OCI-M2 (cell line): ENCODE measurements at regions not wholly inside any gene's neighbourhood (a gene's known extent, or its start where the extent isn't known, plus 50 kb on each side); places are given as distances from the start of the nearest gene placed in this dataset.
A peak's percentile ranks its signal among the peaks of the same experiment; 100 is the strongest.

ENCODE experiments used
- DNase-seq: peaks from one replicate; lab custom pipeline; 2025; ENCODE audit not compliant: unreplicated experiment; lab: John Stamatoyannopoulos, UW

DNA sequence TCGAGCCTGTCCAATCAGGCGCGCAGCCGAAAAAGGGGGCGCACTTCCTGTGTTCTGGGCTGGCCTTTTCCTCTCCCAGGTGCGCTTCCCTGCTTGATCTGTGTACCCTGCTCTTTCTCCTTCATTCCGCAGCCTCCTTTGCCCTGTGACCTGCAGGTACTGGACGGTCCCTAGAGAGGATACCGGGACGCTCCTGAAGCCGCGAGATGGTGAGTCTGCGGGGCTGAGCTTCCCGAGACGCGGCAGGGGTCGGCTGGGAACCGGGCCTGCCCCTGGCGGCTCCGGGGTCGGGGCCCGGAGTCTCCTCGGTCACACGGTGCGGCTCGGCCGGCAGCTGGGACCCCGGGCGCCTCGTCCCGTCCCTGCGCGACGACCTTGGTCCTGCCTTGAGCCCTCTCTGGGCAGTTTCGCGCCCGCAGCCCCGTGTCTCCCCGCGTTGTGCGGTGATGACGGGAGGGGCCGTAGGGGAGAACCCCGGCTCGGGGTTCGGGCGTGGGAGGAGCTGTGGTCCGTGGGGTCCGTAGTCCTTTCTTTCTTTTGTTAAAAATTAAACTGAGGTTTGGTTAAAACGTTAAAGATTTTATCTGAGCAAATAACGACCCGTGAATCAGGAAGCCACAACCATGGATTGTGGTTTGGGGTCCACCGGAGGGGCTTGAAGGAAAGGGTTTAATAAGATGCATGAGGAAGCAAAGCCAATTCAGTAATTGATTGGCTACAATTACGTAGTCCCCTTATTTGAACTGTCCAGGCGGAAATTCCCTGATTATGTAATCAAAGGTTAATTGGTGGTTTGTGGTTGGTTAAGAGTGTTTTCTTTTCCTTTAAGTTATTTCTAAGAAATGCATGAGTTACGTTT lies 172.8 kb upstream of the ZNF267 start:
- no peak for DNase-seq

DNA sequence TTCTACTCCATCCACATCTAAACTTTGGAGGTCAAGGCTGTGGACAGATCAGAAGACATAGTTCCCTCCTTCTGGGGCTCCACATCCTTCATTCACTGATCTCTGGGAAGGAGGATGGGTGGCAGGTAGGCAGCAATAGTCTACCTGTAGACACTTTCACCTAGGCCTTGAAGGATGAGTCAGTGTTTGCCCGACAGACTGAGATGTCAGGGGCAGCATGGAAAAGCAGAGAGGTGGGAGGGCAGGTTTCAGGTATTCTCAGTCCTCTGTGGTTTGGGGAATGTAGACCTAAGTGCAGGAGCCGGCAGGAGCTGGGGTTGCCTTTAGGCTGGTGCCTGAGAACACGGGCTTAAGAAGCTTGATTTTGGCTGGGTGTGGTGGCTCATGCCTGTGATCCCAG lies 171.9 kb upstream of the ZNF267 start:
- DNase-seq = no peak

DNA sequence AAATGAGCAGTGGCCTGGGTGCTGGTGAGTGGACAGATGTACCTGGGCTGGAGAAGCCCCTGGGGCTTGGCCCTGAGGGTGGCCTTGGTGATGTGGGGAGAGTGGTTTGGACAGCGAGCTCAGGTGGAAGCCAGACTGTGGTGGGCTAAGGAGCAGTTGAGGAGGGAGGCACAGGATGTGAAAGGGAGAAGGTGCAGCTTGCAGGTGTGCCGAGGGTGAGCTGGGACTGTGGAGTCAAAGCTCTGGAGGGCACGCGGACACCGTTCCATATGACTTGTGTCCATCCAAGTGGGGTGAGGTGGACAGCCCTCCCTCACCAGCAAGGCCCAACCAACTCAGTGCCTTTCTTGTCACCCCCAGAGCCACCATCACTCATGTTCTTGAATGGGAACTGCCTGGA lies 170.8 kb upstream of the ZNF267 start:
- DNase-seq = no peak

DNA sequence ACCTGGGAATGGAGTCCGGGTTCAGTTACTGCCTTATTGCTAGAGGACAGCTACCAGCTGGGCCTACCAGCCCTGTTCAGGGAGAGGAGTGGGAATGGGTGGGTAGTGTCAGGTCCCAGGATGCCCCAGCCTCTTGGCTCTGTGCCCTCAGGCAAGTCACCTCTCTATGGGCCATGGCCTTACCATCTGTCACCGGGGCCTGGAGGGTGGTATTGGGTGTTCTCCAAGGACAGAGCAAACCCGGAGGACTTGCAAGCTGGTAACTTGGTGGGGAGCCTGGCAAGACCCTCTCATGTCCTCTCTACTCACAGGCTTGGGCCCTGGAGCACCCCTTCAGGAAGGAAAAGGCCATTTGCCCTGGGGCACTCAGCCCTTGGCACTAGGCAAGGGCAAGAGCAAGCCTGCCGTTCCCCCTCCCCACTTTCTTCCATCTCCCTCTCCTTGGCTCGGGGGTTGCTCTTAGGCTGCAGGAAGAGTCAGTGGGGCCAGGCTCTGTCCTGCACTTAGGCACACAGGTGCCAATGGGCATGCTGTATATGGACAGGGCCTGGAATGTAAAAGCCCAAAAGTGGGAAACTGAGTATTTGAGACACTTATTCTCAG lies 170.0 kb upstream of the ZNF267 start:
- DNase-seq = no peak

DNA sequence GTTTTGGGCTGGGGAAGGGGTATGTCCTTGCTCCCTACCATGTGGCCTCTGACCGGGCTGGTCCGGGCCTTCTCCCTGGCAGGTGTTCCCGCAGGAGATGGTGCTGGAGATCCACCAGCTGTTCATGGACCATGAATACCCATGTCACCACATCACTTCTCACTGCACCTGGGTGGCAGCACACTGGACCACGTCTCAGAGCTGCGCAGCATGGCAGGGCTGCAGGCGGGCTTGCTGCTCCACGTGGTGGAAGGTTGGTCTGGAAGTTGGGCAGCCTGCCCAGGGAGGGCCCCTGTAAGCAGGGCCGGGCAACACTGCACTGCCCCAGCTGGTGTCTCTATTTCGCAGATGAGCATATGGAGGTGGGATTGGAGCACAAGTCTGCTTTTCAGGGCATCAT lies 169.5 kb upstream of the ZNF267 start:
- no peak for DNase-seq

DNA sequence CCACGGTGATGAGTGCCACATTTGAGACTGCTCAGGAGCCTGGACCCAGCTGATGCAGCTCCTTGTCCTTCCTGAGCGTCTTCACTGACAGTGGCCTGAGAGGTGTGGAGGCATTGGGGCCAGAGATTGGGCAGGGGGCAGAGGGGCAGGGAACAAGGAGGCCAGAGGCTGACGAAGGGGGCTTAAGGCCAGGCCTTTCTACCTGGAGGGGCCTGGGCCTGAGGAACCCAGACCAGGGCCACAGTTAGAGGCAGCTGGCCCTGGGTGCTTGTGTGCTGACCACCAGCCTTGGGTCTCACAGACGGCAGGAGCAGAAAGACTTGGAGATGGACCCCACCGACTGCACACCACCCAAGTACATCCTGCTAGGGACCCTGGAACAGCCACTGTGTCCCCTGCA lies 168.2 kb upstream of the ZNF267 start:
- DNase-seq = no peak

DNA sequence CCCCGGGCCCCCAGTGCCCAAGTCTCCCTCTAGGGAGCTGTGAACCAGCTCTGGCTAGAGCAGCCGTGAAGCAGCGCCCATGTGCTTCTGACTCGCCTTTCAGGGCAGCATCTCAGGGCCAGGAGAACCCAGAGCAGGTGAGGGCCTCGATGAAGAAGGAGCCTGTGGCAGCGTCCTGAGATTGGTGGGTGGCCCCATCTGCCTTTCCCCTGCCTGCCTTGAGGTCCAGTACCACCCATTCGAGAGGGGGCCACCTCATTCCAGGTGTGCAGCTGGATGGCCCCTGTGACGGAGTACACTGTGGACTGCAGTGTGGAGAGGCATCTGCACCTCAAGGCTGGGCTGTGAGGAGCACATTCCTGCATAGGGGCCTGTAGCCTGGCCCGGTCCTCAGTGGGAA lies 167.3 kb upstream of the ZNF267 start:
- no peak for DNase-seq

DNA sequence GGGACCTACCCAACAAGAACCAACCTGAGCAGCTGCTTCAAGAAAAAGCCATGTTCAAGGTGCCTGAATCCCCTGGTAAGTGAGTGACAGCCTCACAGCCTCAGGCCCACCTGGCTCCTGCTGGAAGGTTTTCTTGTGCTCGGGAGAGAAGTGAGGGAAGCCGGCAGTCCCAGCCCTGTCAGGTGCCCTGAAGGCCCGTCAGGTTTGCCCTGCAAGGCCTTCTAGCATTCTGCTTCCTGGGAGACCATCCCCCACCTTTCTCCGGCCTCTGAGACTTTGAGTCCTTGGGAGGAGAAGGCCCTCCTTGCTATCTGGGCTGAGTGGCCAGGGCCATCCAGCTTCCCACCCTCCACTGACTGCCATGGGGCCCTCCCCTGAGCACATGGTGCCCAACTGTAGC lies 166.7 kb upstream of the ZNF267 start:
- DNase-seq = no peak

DNA sequence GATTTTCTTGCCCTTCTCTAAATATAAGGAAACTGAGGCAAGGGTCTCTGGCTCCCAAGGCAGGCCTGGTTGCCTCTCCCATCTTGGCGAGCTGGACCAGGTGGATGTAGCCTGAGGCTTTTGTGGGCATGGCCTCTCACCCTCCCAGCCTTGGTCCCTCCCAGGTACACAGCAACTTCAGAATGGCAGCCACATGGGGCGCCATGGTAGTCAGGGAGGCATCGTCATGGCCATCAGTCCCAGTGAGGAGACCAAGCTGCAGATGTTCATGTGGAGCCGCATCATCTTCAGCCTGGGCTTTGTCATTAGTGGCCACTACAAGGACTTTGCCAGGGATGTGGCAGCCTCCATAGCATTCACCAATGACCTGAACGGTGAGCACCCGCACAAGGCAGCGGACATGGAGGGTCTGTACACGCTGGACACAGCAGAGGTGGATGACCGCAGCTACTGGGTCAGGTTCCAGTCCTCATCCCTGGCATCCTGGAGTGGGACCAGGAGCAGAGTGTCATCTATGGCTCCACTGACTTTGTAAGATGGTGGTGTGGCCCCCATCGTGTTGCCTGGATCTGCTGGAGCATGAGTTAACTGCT lies 165.8 kb upstream of the ZNF267 start:
- no peak for DNase-seq

DNA sequence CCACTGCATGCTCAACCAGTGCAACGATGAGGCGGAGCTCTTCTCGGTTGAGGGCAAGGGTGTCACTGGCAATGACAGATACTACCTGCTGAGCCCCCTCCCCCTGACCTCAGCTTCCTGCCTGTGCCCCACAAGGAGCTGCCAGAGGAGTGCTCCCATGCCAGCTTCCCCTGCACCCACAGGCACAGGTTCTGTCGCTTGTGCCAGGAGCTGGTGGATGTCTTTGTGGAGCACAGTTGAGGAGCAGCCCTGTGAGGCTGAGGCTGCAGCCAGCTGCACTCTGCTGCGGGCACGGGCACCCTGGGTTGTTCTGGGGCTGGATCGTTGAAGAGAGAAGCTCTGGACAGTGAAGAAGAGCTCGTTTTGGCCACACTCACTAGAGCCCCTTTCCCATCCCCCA lies 165.3 kb upstream of the ZNF267 start:
- DNase-seq = no peak

DNA sequence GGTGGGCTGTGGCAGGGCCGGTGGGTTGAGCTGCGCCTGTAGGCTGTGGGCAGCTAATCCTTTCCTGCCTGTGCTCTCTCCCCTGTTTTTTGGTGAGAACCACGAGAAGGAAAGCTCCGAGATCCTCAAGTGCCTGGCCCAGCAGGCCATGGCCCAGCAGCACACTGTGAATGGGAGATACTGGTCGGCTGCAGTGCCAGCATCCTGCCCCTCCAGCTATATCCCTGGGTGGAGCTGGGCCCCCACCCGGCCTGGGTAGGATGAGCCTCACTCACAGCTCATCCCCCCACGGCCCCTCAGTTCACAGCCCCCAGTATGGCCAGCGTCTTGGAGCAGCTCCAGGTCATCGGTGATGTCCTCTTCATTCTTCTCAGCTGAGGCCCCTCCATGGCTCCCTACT lies 164.4 kb upstream of the ZNF267 start:
- no peak for DNase-seq

DNA sequence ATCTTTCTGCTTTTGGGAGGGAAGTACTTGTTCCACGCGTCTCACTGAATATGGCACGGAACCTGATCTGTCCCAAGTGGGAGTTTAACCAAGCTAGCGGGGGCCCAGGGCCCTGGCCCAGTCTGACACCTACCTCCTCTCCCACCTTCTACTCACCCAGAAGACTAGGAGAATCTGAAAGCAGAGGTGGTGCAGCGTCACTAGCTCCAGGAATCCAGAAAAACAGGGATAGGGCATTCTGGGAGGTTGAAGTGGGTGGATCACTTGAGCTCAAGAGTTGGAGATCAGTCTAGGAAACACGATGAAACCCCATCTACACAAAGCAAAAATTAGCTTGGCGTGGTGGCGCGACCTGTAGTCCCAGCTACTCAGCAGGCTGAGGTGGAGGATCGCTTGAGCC lies 163.5 kb upstream of the ZNF267 start:
- DNase-seq = no peak

DNA sequence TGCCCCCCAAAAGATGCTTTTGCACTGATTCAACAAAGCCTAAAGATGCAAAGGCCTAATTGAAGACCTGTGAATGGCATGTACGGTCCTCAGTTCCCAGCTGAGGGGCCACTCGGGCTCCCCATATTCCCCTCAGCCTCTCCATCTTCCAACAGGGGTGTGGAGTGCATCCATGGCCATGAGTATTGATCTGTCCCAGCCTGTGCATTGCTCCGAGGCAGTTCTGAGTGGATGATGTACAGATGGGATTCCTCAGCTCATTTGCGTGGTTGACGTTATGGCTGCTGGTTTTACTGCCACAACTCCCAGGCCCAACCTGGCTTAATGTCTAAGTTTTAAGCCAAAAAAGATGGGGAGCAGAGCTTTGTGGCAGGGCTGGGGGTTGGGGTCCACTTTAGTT lies 162.7 kb upstream of the ZNF267 start:
- no peak for DNase-seq

DNA sequence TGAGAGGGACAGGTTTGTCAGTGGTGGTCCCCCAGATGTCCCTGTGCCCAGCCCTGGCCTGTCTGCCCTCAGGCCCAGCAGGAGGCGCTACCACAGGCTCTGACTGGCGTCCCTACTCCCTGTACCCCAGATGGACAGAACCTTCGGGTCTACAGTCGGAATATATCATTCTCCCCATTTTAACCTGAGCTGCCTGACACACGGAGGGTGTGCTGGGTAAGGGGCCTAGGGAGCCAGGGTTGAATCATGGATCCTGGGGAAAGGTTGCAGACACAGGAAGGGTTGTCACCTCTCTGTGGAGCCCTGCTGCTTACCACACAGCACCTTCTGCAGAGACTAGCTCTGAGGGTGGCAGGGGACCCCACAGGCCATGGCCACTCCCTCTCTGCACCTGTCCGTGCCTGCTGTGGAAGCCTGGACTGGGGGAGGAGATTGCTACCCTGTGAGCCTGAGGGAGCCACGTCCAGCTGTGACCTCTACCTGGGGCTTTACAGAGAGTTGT lies 162.2 kb upstream of the ZNF267 start:
- DNase-seq = no peak

DNA sequence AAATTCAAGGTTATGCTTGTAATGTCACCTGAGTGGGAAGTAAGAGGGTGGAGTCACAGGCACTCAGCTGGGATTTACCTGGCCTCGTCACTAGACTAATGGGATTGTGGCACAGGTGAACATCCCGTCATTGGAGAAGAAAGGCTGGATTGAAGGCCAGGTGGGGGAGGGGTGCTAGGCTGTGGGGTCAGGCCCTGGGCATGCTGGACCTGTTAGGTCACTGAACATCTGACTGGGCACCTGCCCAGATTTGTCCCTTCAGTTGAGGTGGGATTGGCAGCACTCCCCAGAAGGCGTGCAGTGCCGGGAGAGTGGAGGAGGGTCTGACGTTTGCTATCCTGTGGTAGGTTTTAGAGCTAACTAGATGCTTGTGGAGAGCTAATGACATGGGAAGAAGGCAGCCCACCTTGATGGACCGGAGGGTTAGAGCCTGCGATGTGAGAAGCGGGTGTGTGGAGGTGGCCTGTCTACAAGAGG lies 161.5 kb upstream of the ZNF267 start:
- DNase-seq = no peak

DNA sequence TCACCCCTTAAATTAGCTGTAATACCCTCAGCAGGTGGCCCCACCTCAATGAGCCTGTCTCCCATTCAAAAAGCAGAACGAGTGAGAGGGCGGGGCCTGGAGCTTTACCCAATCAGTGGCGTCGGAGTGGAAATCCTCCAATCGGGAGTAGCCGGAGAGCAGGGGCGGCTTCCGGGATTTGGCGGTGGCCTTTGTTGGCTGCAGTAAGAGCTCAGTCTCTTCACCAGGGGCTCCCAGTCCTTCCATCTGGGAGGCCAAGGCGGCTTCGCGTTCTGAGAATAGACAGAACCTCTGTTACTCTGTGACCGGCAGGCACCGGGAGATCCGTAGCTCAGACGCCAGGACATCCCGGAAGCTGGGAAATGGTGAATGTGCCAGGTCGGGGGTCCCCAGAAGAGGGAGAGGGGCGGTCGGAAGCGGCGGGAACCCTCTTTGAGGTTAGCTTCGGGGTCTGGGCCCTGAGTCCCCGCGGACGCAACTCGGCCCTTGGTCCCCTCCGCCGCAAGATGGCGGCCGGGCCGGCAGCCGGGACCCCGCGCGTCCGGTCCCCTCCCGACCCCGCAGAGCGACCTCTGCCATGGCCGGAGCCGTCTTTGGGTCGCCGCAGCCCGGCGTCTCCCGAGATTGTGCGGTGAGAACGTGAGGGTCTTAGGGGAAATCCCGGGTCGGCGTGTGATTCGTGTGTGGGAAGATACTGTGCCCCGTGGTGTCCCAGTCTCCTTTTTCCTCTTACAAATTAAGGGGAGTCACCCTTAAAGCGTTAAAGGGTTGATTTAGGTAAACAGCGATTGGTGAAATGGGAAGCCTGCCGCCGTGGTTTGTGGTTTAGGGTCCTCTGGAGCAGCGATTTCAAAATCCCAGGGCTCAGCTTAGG lies 160.3 kb upstream of the ZNF267 start:
- peak; percentile 43 for DNase-seq

DNA sequence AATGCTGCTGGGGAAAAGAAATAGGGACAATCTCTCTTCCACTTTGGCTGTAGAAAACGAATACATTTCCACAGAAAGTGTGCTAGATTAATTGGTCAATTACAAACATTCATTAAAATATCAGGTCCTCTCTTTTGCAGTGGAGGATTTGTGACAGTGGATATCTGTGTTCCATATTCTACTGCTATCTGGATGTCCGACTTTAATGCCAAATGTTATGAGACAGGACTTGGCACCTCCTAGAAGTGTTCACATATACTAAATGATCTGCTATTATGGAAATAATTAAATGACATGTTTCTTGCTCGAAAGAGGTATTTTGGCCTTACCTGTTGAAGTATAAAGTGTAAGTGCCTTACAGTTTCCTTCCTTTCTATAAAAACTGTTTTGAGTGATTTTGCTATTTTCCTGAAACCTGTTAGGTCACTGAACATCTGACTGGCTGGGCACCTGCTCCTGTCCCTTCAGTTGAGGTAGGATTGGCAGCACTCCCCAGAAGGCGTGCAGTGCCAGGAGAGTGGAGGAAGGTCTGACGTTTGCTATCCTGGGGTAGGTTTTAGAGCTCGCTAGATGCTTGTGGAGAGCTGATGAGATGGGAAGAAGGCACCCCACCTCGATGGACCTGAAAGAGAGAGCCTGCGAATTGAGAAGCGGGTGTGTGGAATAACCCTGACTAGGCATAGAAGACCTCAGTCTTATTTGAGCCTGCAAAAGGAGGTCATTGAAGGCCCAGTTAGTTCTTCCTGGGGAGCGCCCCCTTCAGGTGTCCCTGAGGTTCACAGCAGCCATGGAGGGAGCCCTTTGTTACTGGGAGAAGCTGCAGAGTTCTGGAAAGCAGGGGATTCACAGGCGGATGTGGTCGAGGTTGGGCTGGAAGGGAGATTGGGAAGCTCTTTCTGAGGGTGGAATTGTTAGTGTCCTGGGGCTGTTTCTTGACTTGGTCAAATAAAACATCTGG lies 159.4 kb upstream of the ZNF267 start:
- DNase-seq = no peak

DNA sequence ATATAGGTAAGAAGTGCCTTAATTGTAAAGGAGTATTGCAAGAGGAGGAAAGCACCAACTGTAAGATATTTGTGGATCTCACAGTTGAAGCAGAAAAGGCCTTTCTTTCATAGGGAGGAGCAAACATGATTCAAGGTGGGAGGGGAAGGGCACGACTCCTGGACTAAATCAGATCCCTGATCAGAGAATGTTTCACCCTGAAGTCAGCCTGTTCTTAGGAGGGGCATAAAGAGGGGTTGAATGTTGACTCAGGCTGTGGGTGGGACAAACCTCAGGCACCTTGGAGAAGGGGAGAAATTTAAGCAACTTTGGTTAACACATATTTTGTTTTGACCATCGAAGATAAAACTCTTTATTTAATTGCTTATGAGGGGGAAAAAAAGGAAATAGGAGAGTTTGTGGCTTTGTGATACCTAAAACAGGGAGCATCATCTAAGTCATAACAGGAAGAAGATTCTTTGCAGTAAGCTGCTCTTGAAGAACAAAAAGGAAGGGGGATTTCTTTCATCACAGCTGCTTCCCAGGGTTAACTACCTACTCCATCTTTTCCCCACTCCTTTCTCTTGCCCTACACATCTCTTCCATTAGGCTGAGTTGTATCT lies 158.6 kb upstream of the ZNF267 start:
- no peak for DNase-seq

DNA sequence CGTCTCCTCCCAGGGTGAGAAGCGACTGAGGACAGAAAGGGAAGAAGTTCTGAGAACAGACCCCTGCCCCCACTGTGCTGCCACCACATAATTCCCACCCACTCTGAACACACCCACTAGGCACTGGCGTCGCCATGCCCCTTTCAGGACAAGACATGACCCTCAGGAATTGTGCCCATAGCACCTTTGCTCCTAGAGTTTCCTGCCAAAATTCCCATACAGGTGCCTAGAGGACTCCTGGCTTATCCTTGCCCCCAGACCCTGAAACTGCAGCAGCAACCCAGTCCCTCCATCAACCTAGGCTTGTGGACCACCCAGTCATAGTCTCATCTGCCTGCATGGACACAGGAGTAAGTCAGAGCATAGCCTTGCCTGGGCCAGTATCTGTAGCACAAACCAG lies 157.7 kb upstream of the ZNF267 start:
- no peak for DNase-seq

DNA sequence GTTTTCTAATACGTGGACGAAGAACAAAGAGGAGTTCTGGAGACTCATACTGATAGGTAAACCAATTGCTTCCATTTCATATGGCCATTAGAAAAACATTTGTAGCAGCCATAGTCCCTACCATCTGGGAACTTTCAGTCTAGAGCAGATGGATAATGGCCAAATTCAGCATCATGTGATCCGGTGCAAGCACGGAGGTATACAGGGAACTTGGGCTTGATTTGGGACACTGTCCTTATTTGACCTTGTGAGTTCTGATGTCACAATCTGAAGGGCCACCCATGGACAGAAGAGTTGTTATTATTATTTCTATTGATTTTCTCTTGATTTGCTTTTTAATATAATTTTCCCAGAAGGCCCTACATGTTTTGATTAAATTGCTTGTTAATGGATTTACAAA lies 154.6 kb upstream of the ZNF267 start:
- DNase-seq = no peak
